T-helper 17 cell (primary cell): ENCODE measurements at regions not wholly inside any gene's neighbourhood (a gene's known extent, or its start where the extent isn't known, plus 50 kb on each side); places are given as distances from the start of the nearest gene placed in this dataset.
"Not testable (repeated sequence)": the region's sequence is repeated elsewhere in the genome, so short reads cannot be mapped to it uniquely, and the experiment has no call there.

Source experiments
- ATAC-seq: fragments of 150-1000 bp; cut with Tn5 transposase; 2 replicates; pipeline ENCODE4 v1.10.0; 2021; ENCODE audit warnings: mild to moderate bottlenecking, moderate library complexity
- DNase-seq, 3 donors: peaks; one replicate each; pipeline versions ENCODE4 v3.0.0 to v3.0.0-alpha.2; 2020 to 2021
- H3K9me3 ChIP-seq: one replicate; pipeline ENCODE4 v1.7.0; 2013; ENCODE audit warnings: low read length, mild to moderate bottlenecking; ENCODE audit not compliant: control insufficient read depth, poor library complexity, severe bottlenecking
- H3K27ac Mint-ChIP-seq: one replicate; pipeline ENCODE4 v1.8.0; 2022; ENCODE audit warnings: mild to moderate bottlenecking, moderate library complexity, mixed read lengths
- H3K27me3 Mint-ChIP-seq: one replicate; pipeline ENCODE4 v1.8.0; 2022; ENCODE audit warnings: mixed read lengths
- H3K36me3 Mint-ChIP-seq: one replicate; pipeline ENCODE4 v1.8.0; 2022; ENCODE audit warnings: low read depth, mixed read lengths
- H3K4me1 Mint-ChIP-seq: one replicate; pipeline ENCODE4 v1.8.0; 2022; ENCODE audit warnings: mild to moderate bottlenecking, mixed read lengths
- H3K4me3 Mint-ChIP-seq: one replicate; pipeline ENCODE4 v1.8.0; 2022; ENCODE audit warnings: mild to moderate bottlenecking, moderate library complexity, mixed read lengths

DNA sequence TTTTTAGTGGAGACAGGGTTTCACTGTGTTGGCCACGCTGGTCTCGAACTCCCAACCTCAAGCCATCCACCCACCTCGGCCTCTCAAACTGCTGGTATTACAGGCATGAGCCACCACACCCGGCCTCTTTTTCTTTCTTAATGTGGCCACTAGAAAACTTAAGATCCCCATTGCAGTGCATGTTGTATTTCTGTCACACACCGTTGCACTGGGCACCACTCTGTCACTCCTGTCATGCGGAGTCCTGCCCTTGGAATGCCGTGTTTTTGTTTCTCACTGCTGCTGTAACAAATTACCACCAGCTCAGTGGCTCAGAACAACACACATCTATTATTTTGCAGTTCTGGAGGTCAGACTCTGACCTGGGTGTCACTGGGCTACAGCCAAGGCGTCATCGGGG lies 178.9 kb downstream of the TRIM43 start:
- H3K27ac Mint-ChIP-seq, H3K4me1 Mint-ChIP-seq, ATAC-seq, H3K36me3 Mint-ChIP-seq, DNase-seq, H3K4me3 Mint-ChIP-seq, H3K27me3 Mint-ChIP-seq, H3K9me3 ChIP-seq: not testable (repeated sequence)

DNA sequence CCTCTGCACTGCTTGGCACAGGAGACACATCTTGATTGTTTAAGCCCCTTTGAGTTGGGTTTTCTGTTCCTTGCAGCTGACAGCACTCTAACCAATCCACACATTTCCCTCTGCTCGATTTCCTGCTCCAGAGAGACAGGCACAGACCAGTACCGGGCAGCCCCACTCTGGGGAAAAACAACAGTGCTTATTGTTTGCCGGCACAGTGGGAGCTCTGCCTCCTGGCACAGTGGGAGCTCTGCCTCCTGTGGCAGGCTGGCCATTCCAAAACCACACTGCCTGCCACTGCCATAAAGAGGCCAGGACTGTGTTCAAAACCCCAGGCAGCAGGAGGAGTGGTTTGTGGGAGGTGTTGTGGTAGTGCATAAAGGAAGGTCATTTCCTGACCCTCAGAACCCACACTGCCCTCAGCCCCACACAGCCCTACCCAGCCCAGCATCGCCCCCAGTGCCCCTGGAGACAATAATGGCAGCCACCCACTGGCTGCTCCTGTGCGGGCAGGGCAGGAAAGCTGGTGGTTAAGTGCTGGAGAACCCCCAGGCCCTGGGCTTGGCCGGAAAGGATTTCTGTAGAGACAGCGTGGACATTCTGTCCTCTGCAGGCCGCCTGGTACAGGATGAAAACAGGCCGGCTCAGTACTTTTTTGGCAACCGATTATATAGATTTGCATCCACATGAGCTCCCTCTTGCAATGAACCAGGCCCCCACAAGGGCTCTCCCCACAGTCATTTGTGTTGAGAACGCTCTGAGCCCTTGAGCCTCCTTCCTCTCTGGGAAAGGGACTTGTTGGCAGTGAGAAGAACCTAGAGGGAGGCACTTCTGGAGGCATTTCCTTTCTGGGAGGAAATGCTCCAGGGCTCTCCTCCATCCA lies 182.8 kb downstream of the TRIM43 start:
- H3K27me3 Mint-ChIP-seq, DNase-seq, H3K4me3 Mint-ChIP-seq, H3K36me3 Mint-ChIP-seq, ATAC-seq, H3K4me1 Mint-ChIP-seq, H3K9me3 ChIP-seq, H3K27ac Mint-ChIP-seq: not testable (repeated sequence)

DNA sequence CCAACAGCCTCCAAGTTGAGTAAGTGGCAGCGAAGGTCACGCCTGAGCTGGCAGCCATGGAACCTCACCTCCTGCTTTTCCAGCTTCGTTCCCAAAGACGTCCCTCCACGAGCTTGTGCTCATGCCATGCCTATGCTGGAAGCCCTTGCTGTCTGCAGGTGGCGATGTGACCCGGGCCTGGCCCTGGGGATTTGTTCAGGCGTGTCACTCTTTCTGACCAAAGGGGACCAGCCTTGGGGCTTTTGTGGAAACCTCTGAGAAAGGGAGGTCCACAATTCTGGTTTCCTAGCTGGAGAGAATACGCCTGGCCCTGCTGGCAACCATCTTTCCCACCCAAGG lies 183.4 kb downstream of the TRIM43 start:
- ATAC-seq, H3K27ac Mint-ChIP-seq, H3K27me3 Mint-ChIP-seq, H3K4me1 Mint-ChIP-seq, DNase-seq, H3K36me3 Mint-ChIP-seq, H3K4me3 Mint-ChIP-seq, H3K9me3 ChIP-seq: not testable (repeated sequence)
